ENCODE measurements at regions not wholly inside any gene's neighbourhood (a gene's known extent, or its start where the extent isn't known, plus 50 kb on each side); places are given as distances from the start of the nearest gene placed in this dataset.
A peak's percentile ranks its signal among the peaks of the same experiment; 100 is the strongest.

GRCh38 chr14:62645649-62646048 is 399.6 kb downstream of the KCNH5 start:
- TF ChIP-seq CTCF (optimal IDR thresholded peaks at IDR 0.05 in 1 of 3, IDR thresholded peaks at IDR 0.05 in 1 of 3, conservative IDR thresholded peaks at IDR 0.05 in 1 of 3; ENCODE audit: extremely low read depth in 1 of 3, insufficient read depth in 2 of 3, low read length in 3 of 3) (no peak), EZH2 (IDR thresholded peaks at IDR 0.05; ENCODE audit: low read length) (no peak)
- DNase-seq (ENCODE audit: low read depth, low spot score), result no peak
- Histone ChIP-seq H3K9me3 (ENCODE audit: control insufficient read depth, low read depth, low read length) (no peaks in the 10 kb centered on the region), H4K20me1 (ENCODE audit: control insufficient read depth, extremely low read depth, insufficient read depth, low read length) (no peaks in the 10 kb centered on the region), H3K9ac (ENCODE audit: control insufficient read depth, extremely low read depth, insufficient read depth, low read length) (no peak overlapping the region), H2AFZ (ENCODE audit: control insufficient read depth, low read length) (peak overlapping the region; percentile 30), H3K27me3 (ENCODE audit: control insufficient read depth, extremely low read depth, insufficient read depth, low read length) (no peaks in the 10 kb centered on the region), H3K9me1 (ENCODE audit: control insufficient read depth, extremely low read depth, insufficient read depth, low read length) (no peaks in the 10 kb centered on the region), H3K36me3 (ENCODE audit: control insufficient read depth in 2 of 2, extremely low read depth in 1 of 2, insufficient read depth in 2 of 2, low read length in 2 of 2) (no peaks in the 10 kb centered on the region), H3K4me2 (ENCODE audit: control insufficient read depth, extremely low read depth, insufficient read depth, low read depth, low read length) (no peak overlapping the region), H3K79me2 (ENCODE audit: control insufficient read depth, insufficient read depth, low read length) (no peaks in the 10 kb centered on the region), H3K27ac (ENCODE audit: control insufficient read depth, insufficient read depth, low read length) (no peak overlapping the region), H3K4me1 (ENCODE audit: control insufficient read depth, extremely low read depth, insufficient read depth, low read length) (peaks cover 4% of the 10 kb centered on the region), H3K4me3 (ENCODE audit: control insufficient read depth in 2 of 3, extremely low read depth in 1 of 3, insufficient read depth in 2 of 3, low read depth in 1 of 3, low read length in 3 of 3) (no peak overlapping the region)
- dilution Hi-C loops (cut with MboI; ENCODE audit: extremely low pct_ligation_motif_present, low sequenced_read_pairs), result no loop called here
- FAIRE-seq, result no peak

Small RNA genes in the stretch of these regions (small RNA-seq; reads per million reads assigned to genes)
- 0 reads per million in 3 experiments for gene AL389895.1 (ENCODE audit: insufficient read length in 3 of 3, low read depth in 3 of 3, low replicate concordance in 1 of 3)

All from keratinocyte (primary cell).